MM.1S (cell line): ENCODE measurements at regions not wholly inside any gene's neighbourhood (a gene's known extent, or its start where the extent isn't known, plus 50 kb on each side); places are given as distances from the start of the nearest gene placed in this dataset.

Experiments used
- DNase-seq: peaks from one replicate; pipeline ENCODE4 v3.0.0-alpha.2; 2015
- H2AFZ ChIP-seq: fragments of 300-600 bp; sonication (generic); 2 replicates; pipeline ENCODE4 v1.6.0; 2016; ENCODE audit warnings: antibody characterized with exemption, low read length
- H3F3A ChIP-seq: fragments of 300-600 bp; sonication (generic); 2 replicates; pipeline ENCODE4 v1.6.1; 2016; ENCODE audit warnings: mild to moderate bottlenecking, antibody characterized with exemption, low read length, moderate library complexity, mixed read lengths; ENCODE audit not compliant: insufficient read depth
- H3K27ac ChIP-seq: fragments of 300-600 bp; sonication (generic); 2 replicates; pipeline ENCODE4 v1.5.1; 2016; ENCODE audit warnings: mild to moderate bottlenecking, low read length
- H3K27me3 ChIP-seq: fragments of 300-600 bp; sonication (generic); replicated peaks from 2 replicates; pipeline ENCODE4 v1.6.0; 2016; ENCODE audit warnings: low read length; ENCODE audit not compliant: insufficient read depth
- H3K36me3 ChIP-seq: fragments of 300-600 bp; sonication (generic); replicated peaks from 2 replicates; pipeline ENCODE4 v1.6.1; 2016; ENCODE audit warnings: mild to moderate bottlenecking, low read length, mixed read lengths; ENCODE audit not compliant: insufficient read depth
- H3K4me1 ChIP-seq: fragments of 300-600 bp; sonication (generic); 2 replicates; pipeline ENCODE4 v1.6.1; 2016; ENCODE audit warnings: low read length, mixed read lengths
- H3K4me2 ChIP-seq: fragments of 300-600 bp; sonication (generic); 2 replicates; pipeline ENCODE4 v1.6.0; 2016; ENCODE audit warnings: low read depth, low read length
- H3K4me3 ChIP-seq: fragments of 300-600 bp; sonication (generic); 2 replicates; pipeline ENCODE4 v1.5.1; 2016; ENCODE audit warnings: low read length, mixed read lengths
- H3K79me2 ChIP-seq: fragments of 300-600 bp; sonication (generic); 2 replicates; pipeline ENCODE4 v1.6.1; 2016; ENCODE audit warnings: mixed run types, low read length, mixed read lengths
- H3K9ac ChIP-seq: fragments of 300-600 bp; sonication (generic); 2 replicates; pipeline ENCODE4 v1.6.1; 2016; ENCODE audit warnings: low read length, mixed read lengths
- H3K9me2 ChIP-seq: fragments of 300-600 bp; sonication (generic); replicated peaks from 2 replicates; pipeline ENCODE4 v1.6.1; 2016; ENCODE audit warnings: mild to moderate bottlenecking, low read length, mixed read lengths; ENCODE audit not compliant: insufficient read depth
- H3K9me3 ChIP-seq: fragments of 300-600 bp; sonication (generic); replicated peaks from 2 replicates; pipeline ENCODE4 v1.6.1; 2016; ENCODE audit warnings: mild to moderate bottlenecking, low read length, mixed read lengths; ENCODE audit not compliant: insufficient read depth
- H4K20me1 ChIP-seq: fragments of 300-600 bp; sonication (generic); 2 replicates; pipeline ENCODE4 v1.6.1; 2016; ENCODE audit warnings: mild to moderate bottlenecking, low read length, moderate library complexity, mixed read lengths; ENCODE audit not compliant: insufficient read depth
- EZH2 ChIP-seq: fragments of 300-600 bp; sonication (generic); optimal IDR thresholded peaks from 2 replicates; pipeline ENCODE3; 2017; ENCODE audit warnings: low read depth, mild to moderate bottlenecking, antibody characterized with exemption, low read length, mixed read lengths
- EZH2phosphoT487 ChIP-seq: fragments of 300-600 bp; sonication (generic); IDR thresholded peaks from 2 replicates; pipeline ENCODE4 v1.6.1; 2018; ENCODE audit warnings: antibody characterized with exemption, low read length
- TF ChIP-seq, protein P1 (sequence below): fragments of 300-600 bp; sonication (generic); IDR thresholded peaks from 2 replicates; pipeline ENCODE4 v1.5.1; 2016; ENCODE audit warnings: antibody characterized with exemption, low read length, mixed read lengths

DNA sequence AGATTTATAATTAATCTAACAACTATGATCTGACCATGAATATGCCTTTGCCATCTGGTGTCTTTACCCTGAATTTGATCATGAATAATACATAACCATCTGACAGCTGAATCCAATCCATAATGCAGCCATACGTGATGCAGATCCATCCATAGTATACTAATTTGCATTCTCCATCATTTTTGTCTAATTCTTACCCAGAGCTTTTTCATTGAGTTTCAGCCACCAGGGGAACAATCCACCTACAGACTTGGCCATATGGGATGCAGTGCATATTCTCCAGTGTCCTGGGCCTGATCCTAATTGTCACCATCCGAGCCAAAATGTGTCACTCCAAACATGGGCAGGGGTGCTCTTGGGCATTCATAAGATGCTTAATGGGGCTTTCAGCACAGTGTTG, 227.2 kb upstream of the CRIM1 start:
- no peaks in the 10 kb centered on the region for H3K9me3 ChIP-seq

DNA sequence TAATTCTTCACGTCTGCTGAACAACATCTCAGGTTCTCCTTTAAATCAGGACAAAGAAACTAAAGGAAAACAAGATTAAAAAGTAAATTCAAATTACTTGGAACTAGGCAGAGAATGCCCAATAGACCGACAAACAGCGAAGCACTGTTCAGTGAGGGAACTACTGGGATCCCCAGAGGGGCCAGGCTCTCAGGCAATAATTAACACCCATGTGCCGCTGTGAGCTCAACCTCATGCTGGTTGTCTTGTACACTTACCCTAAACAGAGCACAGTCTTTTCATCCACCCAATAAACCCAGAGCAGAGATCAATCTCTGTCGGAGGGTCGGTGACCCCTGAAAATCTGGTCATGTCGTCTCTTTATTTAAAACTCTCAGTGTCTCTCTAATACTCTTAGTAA, 229.9 kb upstream of the CRIM1 start:
- Histone ChIP-seq H3K79me2 (no peaks in the 10 kb centered on the region), H3F3A (no peaks in the 10 kb centered on the region), H4K20me1 (no peaks in the 10 kb centered on the region), H3K4me1 (no peaks in the 10 kb centered on the region), H3K36me3 (no peaks in the 10 kb centered on the region), H2AFZ (no peak overlapping the region), H3K9me2 (no peaks in the 10 kb centered on the region), H3K4me2 (no peak overlapping the region), H3K9ac (no peak overlapping the region), H3K27me3 (no peaks in the 10 kb centered on the region), H3K4me3 (no peak overlapping the region), H3K9me3 (no peaks in the 10 kb centered on the region), H3K27ac (no peak overlapping the region)
- no peak for DNase-seq
- TF ChIP-seq EZH2 = no peak
- TF ChIP-seq, protein P1, sequence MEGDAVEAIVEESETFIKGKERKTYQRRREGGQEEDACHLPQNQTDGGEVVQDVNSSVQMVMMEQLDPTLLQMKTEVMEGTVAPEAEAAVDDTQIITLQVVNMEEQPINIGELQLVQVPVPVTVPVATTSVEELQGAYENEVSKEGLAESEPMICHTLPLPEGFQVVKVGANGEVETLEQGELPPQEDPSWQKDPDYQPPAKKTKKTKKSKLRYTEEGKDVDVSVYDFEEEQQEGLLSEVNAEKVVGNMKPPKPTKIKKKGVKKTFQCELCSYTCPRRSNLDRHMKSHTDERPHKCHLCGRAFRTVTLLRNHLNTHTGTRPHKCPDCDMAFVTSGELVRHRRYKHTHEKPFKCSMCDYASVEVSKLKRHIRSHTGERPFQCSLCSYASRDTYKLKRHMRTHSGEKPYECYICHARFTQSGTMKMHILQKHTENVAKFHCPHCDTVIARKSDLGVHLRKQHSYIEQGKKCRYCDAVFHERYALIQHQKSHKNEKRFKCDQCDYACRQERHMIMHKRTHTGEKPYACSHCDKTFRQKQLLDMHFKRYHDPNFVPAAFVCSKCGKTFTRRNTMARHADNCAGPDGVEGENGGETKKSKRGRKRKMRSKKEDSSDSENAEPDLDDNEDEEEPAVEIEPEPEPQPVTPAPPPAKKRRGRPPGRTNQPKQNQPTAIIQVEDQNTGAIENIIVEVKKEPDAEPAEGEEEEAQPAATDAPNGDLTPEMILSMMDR = no peak
- no peak for TF ChIP-seq EZH2phosphoT487

More for the DNA sequence above, 227.2 kb upstream of the CRIM1 start:
- no peaks in the 10 kb centered on the region for H3K9me2 ChIP-seq
- H3K36me3 ChIP-seq = no peaks in the 10 kb centered on the region
- no peak overlapping the region for H2AFZ ChIP-seq
- H3K4me1 ChIP-seq = no peaks in the 10 kb centered on the region
- no peaks in the 10 kb centered on the region for H3F3A ChIP-seq
- H3K4me3 ChIP-seq = no peak overlapping the region
- no peaks in the 10 kb centered on the region for H3K79me2 ChIP-seq
- no peaks in the 10 kb centered on the region for H4K20me1 ChIP-seq
- H3K4me2 ChIP-seq = no peak overlapping the region
- H3K27ac ChIP-seq = no peak overlapping the region
- TF ChIP-seq, protein P1 = no peak
- TF ChIP-seq EZH2phosphoT487 (no peak), EZH2 (no peak)
- H3K27me3 ChIP-seq = no peaks in the 10 kb centered on the region
- H3K9ac ChIP-seq = no peak overlapping the region
- no peak for DNase-seq

DNA sequence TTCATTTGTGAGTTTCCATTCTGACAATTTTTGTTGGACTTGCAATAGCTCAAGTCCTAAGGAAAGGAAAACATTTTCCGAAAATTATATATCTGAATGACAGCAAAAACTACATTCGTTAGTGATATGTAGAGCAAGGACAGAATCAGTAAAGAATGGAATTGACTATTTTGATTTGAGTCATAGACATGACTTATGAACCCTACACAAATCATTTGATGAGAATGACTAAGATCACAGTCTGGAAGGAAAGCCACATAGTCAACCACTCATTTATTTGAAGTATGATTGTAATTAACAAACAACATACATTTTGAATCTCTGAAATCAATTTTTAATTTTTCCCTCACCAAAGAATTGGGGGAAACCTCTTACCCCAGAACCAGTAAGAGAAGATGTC, 231.6 kb upstream of the CRIM1 start:
- Histone ChIP-seq H3K36me3 (no peaks in the 10 kb centered on the region), H3F3A (no peaks in the 10 kb centered on the region), H3K79me2 (no peaks in the 10 kb centered on the region), H3K4me2 (no peak overlapping the region), H3K4me3 (no peak overlapping the region), H3K27me3 (no peaks in the 10 kb centered on the region), H4K20me1 (no peaks in the 10 kb centered on the region), H3K27ac (no peak overlapping the region), H3K9me2 (no peaks in the 10 kb centered on the region), H2AFZ (no peak overlapping the region), H3K9me3 (no peaks in the 10 kb centered on the region), H3K4me1 (no peaks in the 10 kb centered on the region), H3K9ac (no peak overlapping the region)
- TF ChIP-seq EZH2phosphoT487 (no peak), EZH2 (no peak)
- TF ChIP-seq, protein P1 = no peak
- DNase-seq = no peak
